NOMO-1 treated with dmso at 0.1 percent for 144 hours (cell line): ENCODE measurements at regions not wholly inside any gene's neighbourhood (a gene's known extent, or its start where the extent isn't known, plus 50 kb on each side); places are given as distances from the start of the nearest gene placed in this dataset.
"Not testable (repeated sequence)": the region's sequence is repeated elsewhere in the genome, so short reads cannot be mapped to it uniquely, and the experiment has no call there.

Experiments used
- DNase-seq: peaks from one replicate; lab custom pipeline; 2025; ENCODE audit not compliant: unreplicated experiment; lab: John Stamatoyannopoulos, UW

- DNase-seq: not testable (repeated sequence)
These were observed 402.6 kb downstream of the TBC1D32 start for GRCh38 chr6:120931520-120932180.

GRCh38 chr6:120930500-120930899, 403.8 kb downstream of the TBC1D32 start:
- DNase-seq: not testable (repeated sequence)

- no peak for DNase-seq
These were observed 410.1 kb downstream of the TBC1D32 start for GRCh38 chr6:120924214-120924613.

GRCh38 chr6:120918137-120918536, 416.1 kb downstream of the TBC1D32 start:
- no peak for DNase-seq

GRCh38 chr6:120916844-120917243, 417.4 kb downstream of the TBC1D32 start:
- DNase-seq: no peak

- no peak for DNase-seq
These were observed 420.8 kb downstream of the TBC1D32 start for GRCh38 chr6:120913486-120913885.

- no peak for DNase-seq
These were observed 425.5 kb downstream of the TBC1D32 start for GRCh38 chr6:120908767-120909166.

GRCh38 chr6:120903836-120904235, 430.4 kb downstream of the TBC1D32 start:
- DNase-seq: no peak

GRCh38 chr6:120899932-120900331, 434.3 kb downstream of the TBC1D32 start:
- DNase-seq: no peak

- DNase-seq: no peak
These were observed 440.2 kb downstream of the TBC1D32 start for GRCh38 chr6:120894077-120894476.

- no peak for DNase-seq
These were observed 457.3 kb downstream of the TBC1D32 start for GRCh38 chr6:120876931-120877330.

- no peak for DNase-seq
These were observed 457.9 kb downstream of the TBC1D32 start for GRCh38 chr6:120876424-120876823.

GRCh38 chr6:120875900-120876299, 458.4 kb downstream of the TBC1D32 start:
- DNase-seq: no peak

GRCh38 chr6:120874422-120874821, 459.9 kb downstream of the TBC1D32 start:
- DNase-seq: no peak

- DNase-seq: no peak
These were observed 461.0 kb downstream of the TBC1D32 start for GRCh38 chr6:120873125-120873865.

GRCh38 chr6:120872262-120872578, 462.1 kb downstream of the TBC1D32 start:
- DNase-seq: no peak

GRCh38 chr6:120871416-120872261, 462.6 kb downstream of the TBC1D32 start:
- no peak for DNase-seq

GRCh38 chr6:120869397-120869796, 464.9 kb downstream of the TBC1D32 start:
- DNase-seq: no peak

- DNase-seq: no peak
These were observed 476.9 kb downstream of the TBC1D32 start for GRCh38 chr6:120857422-120857821.

GRCh38 chr6:120854583-120854982, 479.7 kb downstream of the TBC1D32 start:
- DNase-seq: no peak

- DNase-seq: no peak
These were observed 480.8 kb downstream of the TBC1D32 start for GRCh38 chr6:120853489-120853888.
